Karpas-422 (cell line): ENCODE measurements at regions not wholly inside any gene's neighbourhood (a gene's known extent, or its start where the extent isn't known, plus 50 kb on each side); places are given as distances from the start of the nearest gene placed in this dataset.

Experiments used
- DNase-seq: peaks from one replicate; pipeline ENCODE4 v3.0.0-alpha.2; 2015
- H2AFZ ChIP-seq: fragments of 200-600 bp; sonication (generic); 2 replicates; pipeline ENCODE4 v1.6.1; 2014; ENCODE audit warnings: antibody characterized with exemption, low read length, mixed read lengths
- H3K27ac ChIP-seq: fragments of 200-600 bp; sonication (generic); 2 replicates; pipeline ENCODE4 v1.5.1; 2014; ENCODE audit warnings: mild to moderate bottlenecking, low read length, moderate library complexity
- H3K27me3 ChIP-seq: fragments of 200-600 bp; sonication (generic); 2 replicates; pipeline ENCODE4 v1.6.1; 2014; ENCODE audit warnings: low read length, mixed read lengths
- H3K36me3 ChIP-seq: fragments of 200-600 bp; sonication (generic); 2 replicates; pipeline ENCODE4 v1.6.1; 2014; ENCODE audit warnings: low read length, mixed read lengths; ENCODE audit not compliant: insufficient read depth
- H3K4me1 ChIP-seq: fragments of 200-600 bp; sonication (generic); 2 replicates; pipeline ENCODE4 v1.6.1; 2014; ENCODE audit warnings: mild to moderate bottlenecking, low read length, mixed read lengths
- H3K4me2 ChIP-seq: fragments of 200-600 bp; sonication (generic); 2 replicates; pipeline ENCODE4 v1.6.1; 2014; ENCODE audit warnings: low read length, low read depth, mild to moderate bottlenecking; ENCODE audit not compliant: poor library complexity, severe bottlenecking
- H3K4me3 ChIP-seq: fragments of 200-600 bp; sonication (generic); 2 replicates; pipeline ENCODE4 v1.5.1; 2014; ENCODE audit warnings: mild to moderate bottlenecking, antibody characterized with exemption, low read length, mixed read lengths
- H3K79me2 ChIP-seq: fragments of 200-600 bp; sonication (generic); 2 replicates; pipeline ENCODE4 v1.6.1; 2014; ENCODE audit warnings: mild to moderate bottlenecking, low read length, mixed read lengths
- H3K9ac ChIP-seq: fragments of 200-600 bp; sonication (generic); 2 replicates; pipeline ENCODE4 v1.6.0; 2014; ENCODE audit warnings: low read length
- H3K9me2 ChIP-seq: fragments of 200-600 bp; sonication (generic), shearing (Covaris generic); replicated peaks from 2 replicates; pipeline ENCODE4 v1.6.0; 2014; ENCODE audit warnings: mild to moderate bottlenecking, low read length, moderate library complexity; ENCODE audit not compliant: insufficient read depth
- H3K9me3 ChIP-seq: fragments of 300-700, 200-600 bp; sonication (generic); 2 replicates; pipeline ENCODE4 v1.6.1; 2014; ENCODE audit warnings: low read length, mixed read lengths
- H4K20me1 ChIP-seq: fragments of 200-600 bp; sonication (generic); 2 replicates; pipeline ENCODE4 v1.6.1; 2014; ENCODE audit warnings: mild to moderate bottlenecking, antibody characterized with exemption, low read length, low read depth; ENCODE audit not compliant: insufficient read depth

- Histone ChIP-seq H3K4me2 (no peak overlapping the region), H3K9me2 (no peaks in the 10 kb centered on the region)
Observed at GRCh38 chr14:80425686-80426085, 214.4 kb upstream of the DIO2 start.

GRCh38 chr14:80419769-80420168, 208.5 kb upstream of the DIO2 start:
- H3K9me2 ChIP-seq: no peaks in the 10 kb centered on the region
- H3K4me1 ChIP-seq: peaks cover 5% of the 10 kb centered on the region
- no peaks in the 10 kb centered on the region for H3K9me3 ChIP-seq
- no peaks in the 10 kb centered on the region for H4K20me1 ChIP-seq
- H3K27ac ChIP-seq: no peak overlapping the region
- no peak overlapping the region for H2AFZ ChIP-seq
- H3K27me3 ChIP-seq: no peaks in the 10 kb centered on the region
- no peaks in the 10 kb centered on the region for H3K79me2 ChIP-seq
- H3K4me2 ChIP-seq: no peak overlapping the region
- H3K9ac ChIP-seq: no peak overlapping the region
- H3K4me3 ChIP-seq: no peak overlapping the region
- no peaks in the 10 kb centered on the region for H3K36me3 ChIP-seq
- DNase-seq: no peak

More at GRCh38 chr14:80425686-80426085, 214.4 kb upstream of the DIO2 start:
- Histone ChIP-seq H2AFZ (no peak overlapping the region), H3K27ac (no peak overlapping the region), H4K20me1 (no peaks in the 10 kb centered on the region), H3K4me1 (no peaks in the 10 kb centered on the region), H3K36me3 (no peaks in the 10 kb centered on the region), H3K4me3 (no peak overlapping the region), H3K9me3 (no peaks in the 10 kb centered on the region), H3K27me3 (no peaks in the 10 kb centered on the region; the same call in 1 of the 2 replicates), H3K9ac (no peak overlapping the region), H3K79me2 (no peaks in the 10 kb centered on the region)
- DNase-seq: no peak

- Histone ChIP-seq H3K27ac (no peak overlapping the region), H3K4me1 (peaks cover 5% of the 10 kb centered on the region), H3K36me3 (no peaks in the 10 kb centered on the region), H3K4me3 (no peak overlapping the region), H3K4me2 (no peak overlapping the region), H3K79me2 (no peaks in the 10 kb centered on the region), H3K9me2 (no peaks in the 10 kb centered on the region), H3K9me3 (no peaks in the 10 kb centered on the region), H4K20me1 (no peaks in the 10 kb centered on the region), H3K27me3 (no peaks in the 10 kb centered on the region), H3K9ac (no peak overlapping the region), H2AFZ (no peak overlapping the region)
- no peak for DNase-seq
Observed at GRCh38 chr14:80419345-80419744, 208.0 kb upstream of the DIO2 start.

- Histone ChIP-seq H3K4me3 (no peak overlapping the region), H3K27me3 (no peaks in the 10 kb centered on the region), H3K27ac (no peak overlapping the region)
Observed at GRCh38 chr14:80415636-80416035, 204.3 kb upstream of the DIO2 start.

GRCh38 chr14:80414080-80414479, 202.8 kb upstream of the DIO2 start:
- H3K9me3 ChIP-seq: no peaks in the 10 kb centered on the region
- H3K4me3 ChIP-seq: no peak overlapping the region
- no peak overlapping the region for H3K9ac ChIP-seq
- no peaks in the 10 kb centered on the region for H3K79me2 ChIP-seq
- H3K9me2 ChIP-seq: no peaks in the 10 kb centered on the region
- H3K27ac ChIP-seq: no peak overlapping the region
- peaks cover 5% of the 10 kb centered on the region for H3K4me1 ChIP-seq
- no peaks in the 10 kb centered on the region for H3K27me3 ChIP-seq
- no peak overlapping the region for H2AFZ ChIP-seq
- H3K4me2 ChIP-seq: no peak overlapping the region
- H3K36me3 ChIP-seq: no peaks in the 10 kb centered on the region
- DNase-seq: no peak
- no peaks in the 10 kb centered on the region for H4K20me1 ChIP-seq

More at GRCh38 chr14:80415636-80416035, 204.3 kb upstream of the DIO2 start:
- Histone ChIP-seq H3K9me2 (no peaks in the 10 kb centered on the region), H3K79me2 (no peaks in the 10 kb centered on the region), H2AFZ (no peak overlapping the region), H3K9ac (no peak overlapping the region), H3K4me1 (peaks cover 5% of the 10 kb centered on the region), H4K20me1 (no peaks in the 10 kb centered on the region), H3K36me3 (no peaks in the 10 kb centered on the region), H3K4me2 (no peak overlapping the region), H3K9me3 (no peaks in the 10 kb centered on the region)
- no peak for DNase-seq

GRCh38 chr14:80404413-80404812, 193.1 kb upstream of the DIO2 start:
- no peaks in the 10 kb centered on the region for H3K36me3 ChIP-seq
- no peaks in the 10 kb centered on the region for H3K9me2 ChIP-seq
- H3K9ac ChIP-seq: no peak overlapping the region
- H3K79me2 ChIP-seq: no peaks in the 10 kb centered on the region
- no peak overlapping the region for H3K4me3 ChIP-seq
- no peak overlapping the region for H3K27ac ChIP-seq
- no peak for DNase-seq
- H3K4me2 ChIP-seq: no peak overlapping the region
- H3K27me3 ChIP-seq: no peaks in the 10 kb centered on the region
- no peaks in the 10 kb centered on the region for H3K4me1 ChIP-seq
- no peaks in the 10 kb centered on the region for H4K20me1 ChIP-seq
- no peak overlapping the region for H2AFZ ChIP-seq
- no peaks in the 10 kb centered on the region for H3K9me3 ChIP-seq

GRCh38 chr14:80403036-80403435, 191.7 kb upstream of the DIO2 start:
- Histone ChIP-seq H3K79me2 (no peaks in the 10 kb centered on the region), H3K4me1 (no peaks in the 10 kb centered on the region), H3K36me3 (no peaks in the 10 kb centered on the region), H3K27me3 (no peaks in the 10 kb centered on the region), H4K20me1 (no peaks in the 10 kb centered on the region), H2AFZ (no peak overlapping the region), H3K4me3 (no peak overlapping the region), H3K9me2 (no peaks in the 10 kb centered on the region), H3K27ac (no peak overlapping the region), H3K4me2 (no peak overlapping the region), H3K9me3 (no peaks in the 10 kb centered on the region), H3K9ac (no peak overlapping the region)
- no peak for DNase-seq

GRCh38 chr14:80395031-80395430, 183.7 kb upstream of the DIO2 start:
- no peak overlapping the region for H2AFZ ChIP-seq
- H4K20me1 ChIP-seq: no peaks in the 10 kb centered on the region
- H3K4me2 ChIP-seq: no peak overlapping the region
- H3K9ac ChIP-seq: no peak overlapping the region
- no peaks in the 10 kb centered on the region for H3K9me3 ChIP-seq
- H3K4me3 ChIP-seq: no peak overlapping the region
- no peaks in the 10 kb centered on the region for H3K4me1 ChIP-seq
- no peak overlapping the region for H3K27ac ChIP-seq
- no peaks in the 10 kb centered on the region for H3K79me2 ChIP-seq
- H3K9me2 ChIP-seq: no peaks in the 10 kb centered on the region
- H3K27me3 ChIP-seq: no peaks in the 10 kb centered on the region
- DNase-seq: no peak
- H3K36me3 ChIP-seq: no peaks in the 10 kb centered on the region

GRCh38 chr14:80393766-80394165, 182.5 kb upstream of the DIO2 start:
- H3K9me3 ChIP-seq: no peaks in the 10 kb centered on the region
- H3K79me2 ChIP-seq: no peaks in the 10 kb centered on the region
- no peak overlapping the region for H3K4me2 ChIP-seq
- H2AFZ ChIP-seq: no peak overlapping the region
- no peaks in the 10 kb centered on the region for H3K9me2 ChIP-seq
- H3K27ac ChIP-seq: no peak overlapping the region
- H3K4me3 ChIP-seq: no peak overlapping the region
- no peaks in the 10 kb centered on the region for H4K20me1 ChIP-seq
- no peak overlapping the region for H3K9ac ChIP-seq
- no peaks in the 10 kb centered on the region for H3K36me3 ChIP-seq
- no peaks in the 10 kb centered on the region for H3K27me3 ChIP-seq
- no peak for DNase-seq
- no peaks in the 10 kb centered on the region for H3K4me1 ChIP-seq
